HCT116 (cell line): ENCODE measurements at regions not wholly inside any gene's neighbourhood (a gene's known extent, or its start where the extent isn't known, plus 50 kb on each side); places are given as distances from the start of the nearest gene placed in this dataset.

Experiments
- ATAC-seq: fragments of 200-7000 bp; cut with Tn5 transposase; 2 replicates; pipeline ENCODE4 v1.9.1; 2020; ENCODE audit warnings: mild to moderate bottlenecking, moderate library complexity
- BruUV-seq: library from RNA; stranded (reverse); fragments of 400-500 nt; replicated peaks from 2 replicates; lab custom pipeline; 2021; lab: Mats Ljungman, UMichigan
- CTCF ChIA-PET: fragments of 300-600 bp; sonication (Branson Sonifier 250); formaldehyde crosslinking; loops from one replicate; lab custom pipeline; 2021; ENCODE audit warnings: antibody characterized with exemption; lab: Charles Lee
- POLR2A ChIA-PET: fragments of 300-600, 350-600 bp; sonication (Branson Sonifier 250); formaldehyde crosslinking; loops from one replicate; lab custom pipeline; 2021; ENCODE audit warnings: antibody characterized with exemption; lab: Charles Lee
- RAD21 ChIA-PET, 2 experiments: fragments of 300-600 bp; sonication (Branson Sonifier 250); formaldehyde crosslinking; loops; one replicate each; lab custom pipeline; 2023; ENCODE audit warnings: low total read pairs in 2 of 2; ENCODE audit not compliant: uncharacterized antibody in 2 of 2, unreplicated experiment in 2 of 2, low non-redundant PET in 1 of 2; lab: Charles Lee
- DNase-seq: peaks from one replicate; pipeline ENCODE4 v3.0.0-alpha.2; 2010; ENCODE audit warnings: low read depth, low spot score
- H2AFZ ChIP-seq: fragments of 200-600 bp; shearing (Covaris generic), sonication (generic); 2 replicates; pipeline ENCODE4 v1.6.1; 2017; ENCODE audit warnings: low read depth, mixed run types, mixed read lengths, antibody characterized with exemption, low read length; ENCODE audit not compliant: poor library complexity, severe bottlenecking
- H3K27ac ChIP-seq: 2 replicates; pipeline ENCODE4 v1.5.1; 2012; ENCODE audit warnings: low read depth, low read length
- H3K27me3 ChIP-seq: fragments of 200-600 bp; sonication (generic); 2 replicates; pipeline ENCODE4 v1.6.1; 2016; ENCODE audit warnings: mixed run types, low read length, mixed read lengths; ENCODE audit not compliant: insufficient read depth
- H3K36me3 ChIP-seq, 2 experiments: fragments of 200-500 bp in 1 of 2; fragments of 200-600 bp in 1 of 2; sonication (Bioruptor generic) in 1 of 2; sonication (generic) in 1 of 2; 2 replicates each; pipeline versions ENCODE4 v1.5.1 to v1.6.1; 2014 to 2016; ENCODE audit warnings: low read length in 2 of 2, inconsistent platforms in 1 of 2, mixed read lengths in 1 of 2, mixed run types in 1 of 2; ENCODE audit not compliant: insufficient read depth in 2 of 2, control insufficient read depth in 1 of 2
- H3K4me1 ChIP-seq, 2 experiments: fragments of 200-600 bp in 1 of 2; sonication (generic) in 1 of 2; 2 replicates each; pipeline versions ENCODE4 v1.5.1 to v1.6.1; 2012 to 2017; ENCODE audit warnings: low read length in 2 of 2, inconsistent platforms in 1 of 2, mild to moderate bottlenecking in 1 of 2, mixed read lengths in 1 of 2, mixed run types in 1 of 2, moderate library complexity in 1 of 2; ENCODE audit not compliant: insufficient read depth in 2 of 2, control insufficient read depth in 1 of 2
- H3K4me2 ChIP-seq: fragments of 200-600 bp; sonication (generic); 2 replicates; pipeline ENCODE4 v1.6.1; 2017; ENCODE audit warnings: mixed run types, low read length, mixed read lengths
- H3K4me3 ChIP-seq, 2 experiments: fragments of 200-600 bp in 1 of 2; sonication (generic) in 1 of 2; replicated peaks in 1 of 2; 2 replicates each; pipeline ENCODE4 v1.5.1; 2011 to 2016; ENCODE audit warnings: low read length in 2 of 2, control low read depth in 1 of 2, low read depth in 1 of 2, mild to moderate bottlenecking in 1 of 2, mixed read lengths in 1 of 2, mixed run types in 1 of 2
- H3K79me2 ChIP-seq: fragments of 200-600 bp; sonication (generic); 2 replicates; pipeline ENCODE4 v1.6.1; 2017; ENCODE audit warnings: mild to moderate bottlenecking, mixed run types, low read length, moderate library complexity, mixed read lengths; ENCODE audit not compliant: insufficient read depth
- H3K9ac ChIP-seq: fragments of 200-600 bp; sonication (generic); 2 replicates; pipeline ENCODE4 v1.6.1; 2016; ENCODE audit warnings: low read length, mixed read lengths
- H3K9me2 ChIP-seq: fragments of 200-600 bp; sonication (generic), shearing (Covaris generic); 2 replicates; pipeline ENCODE4 v1.6.1; 2017; ENCODE audit warnings: mixed run types, mild to moderate bottlenecking, moderate library complexity; ENCODE audit not compliant: insufficient read depth
- H3K9me3 ChIP-seq, 2 experiments: fragments of 200-500 bp in 1 of 2; fragments of 200-600 bp in 1 of 2; sonication (Bioruptor generic) in 1 of 2; sonication (generic) in 1 of 2; 2 replicates each; pipeline ENCODE4 v1.6.1; 2014 to 2017; ENCODE audit warnings: low read length in 2 of 2, mixed read lengths in 2 of 2, inconsistent platforms in 1 of 2, low read depth in 1 of 2, mild to moderate bottlenecking in 1 of 2, mixed run types in 1 of 2, moderate library complexity in 1 of 2; ENCODE audit not compliant: control insufficient read depth in 1 of 2, insufficient read depth in 1 of 2
- H4K20me1 ChIP-seq: fragments of 200-600 bp; sonication (generic), shearing (Covaris generic); 2 replicates; pipeline ENCODE4 v1.6.1; 2017; ENCODE audit warnings: mixed run types, mild to moderate bottlenecking, moderate library complexity; ENCODE audit not compliant: insufficient read depth
- CBX3 ChIP-seq: IDR thresholded peaks from 2 replicates; pipeline ENCODE4 v1.6.1; 2012; ENCODE audit warnings: low read depth
- CEBPB ChIP-seq: IDR thresholded peaks from 2 replicates; pipeline ENCODE4 v1.6.1; 2012; ENCODE audit warnings: low read depth
- CTCF ChIP-seq, 3 experiments: fragments of 200-600 bp in 1 of 3; sonication (generic) in 1 of 3; IDR thresholded peaks in 2 of 3; conservative IDR thresholded peaks in 1 of 3; 2 replicates each; pipeline ENCODE4 v1.5.1; 2012 to 2017; ENCODE audit warnings: low read depth in 2 of 3, low read length in 2 of 3, antibody characterized with exemption in 1 of 3, borderline replicate concordance in 1 of 3, control low read depth in 1 of 3, mild to moderate bottlenecking in 1 of 3, mixed read lengths in 1 of 3, mixed run types in 1 of 3, moderate library complexity in 1 of 3; ENCODE audit not compliant: insufficient read depth in 1 of 3
- ELF1 ChIP-seq: IDR thresholded peaks from 2 replicates; pipeline ENCODE4 v1.6.1; 2012; ENCODE audit warnings: low read depth, borderline replicate concordance
- EZH2phosphoT487 ChIP-seq: fragments of 200-600 bp; IDR thresholded peaks from 2 replicates; pipeline ENCODE4 v1.6.1; 2018; ENCODE audit warnings: antibody characterized with exemption, borderline replicate concordance
- FOSL1 ChIP-seq: IDR thresholded peaks from 2 replicates; pipeline ENCODE4 v1.6.1; 2012; ENCODE audit warnings: low read depth
- JUND ChIP-seq: IDR thresholded peaks from 2 replicates; pipeline ENCODE4 v1.6.1; 2012
- MAX ChIP-seq: IDR thresholded peaks from 2 replicates; pipeline ENCODE4 v1.6.1; 2012
- POLR2A ChIP-seq: IDR thresholded peaks from 2 replicates; pipeline ENCODE4 v1.7.0; 2011; ENCODE audit warnings: borderline replicate concordance; ENCODE audit not compliant: insufficient read depth, insufficient read length; ENCODE audit errors: extremely low read depth
- POLR2AphosphoS5 ChIP-seq: IDR thresholded peaks from 2 replicates; pipeline ENCODE4 v1.6.1; 2011; ENCODE audit warnings: mild to moderate bottlenecking, low read depth, low read length, moderate library complexity
- REST ChIP-seq: IDR thresholded peaks from 2 replicates; pipeline ENCODE4 v1.6.1; 2012; ENCODE audit warnings: low read depth
- SIN3A ChIP-seq: IDR thresholded peaks from 2 replicates; pipeline ENCODE4 v1.6.1; 2012; ENCODE audit warnings: low read depth
- SP1 ChIP-seq: IDR thresholded peaks from 2 replicates; pipeline ENCODE4 v1.6.1; 2012; ENCODE audit warnings: low read depth
- YY1 ChIP-seq: IDR thresholded peaks from 2 replicates; pipeline ENCODE4 v1.6.1; 2011; ENCODE audit warnings: low read length, low read depth, moderate library complexity, mild to moderate bottlenecking; ENCODE audit not compliant: insufficient replicate concordance; ENCODE audit errors: extremely low read depth
- ZBTB33 ChIP-seq: IDR thresholded peaks from 2 replicates; pipeline ENCODE4 v1.6.1; 2011; ENCODE audit warnings: mild to moderate bottlenecking, low read length, moderate library complexity; ENCODE audit not compliant: insufficient replicate concordance; ENCODE audit errors: extremely low read depth
- ZFX ChIP-seq: fragments of 450-650 bp; IDR thresholded peaks from 2 replicates; pipeline ENCODE4 v1.6.1; 2017
- intact Hi-C: fragments of 100-400 bp; cut with micrococcal nuclease; formaldehyde crosslinking; loops from 2 replicates; pipeline ENCODE4 v1.10.0; 2022

GRCh38 chr6:12235341-12235740 is 54.8 kb upstream of the EDN1 start (continued):
- TF ChIP-seq ZBTB33: no peak
- no peak for TF ChIP-seq YY1
- TF ChIP-seq MAX: no peak
- TF ChIP-seq CEBPB: no peak
- no peak for TF ChIP-seq ZFX
- no peak for TF ChIP-seq POLR2AphosphoS5
- no peak for TF ChIP-seq CTCF (IDR thresholded peaks at IDR 0.05 in 2 of 3, conservative IDR thresholded peaks at IDR 0.05 in 1 of 3; ENCODE audit: borderline replicate concordance in 1 of 3, insufficient read depth in 1 of 3, low read depth in 2 of 3, low read length in 2 of 3)
- no peak for TF ChIP-seq FOSL1
- TF ChIP-seq CBX3: no peak
- no peak for TF ChIP-seq SIN3A
- TF ChIP-seq POLR2A: no peak
- TF ChIP-seq SP1: no peak

- ChIA-PET POLR2A (no interaction called here), RAD21 (no interaction called here), CTCF (no interaction called here)
- no peak for DNase-seq
- H3K27me3 ChIP-seq: no peaks in the 10 kb centered on the region
- no peaks in the 10 kb centered on the region for H3K9me3 ChIP-seq
- no peak overlapping the region for H3K4me2 ChIP-seq
- intact Hi-C loops: loop anchor here (10.0 kb wide), 1 partner anchor 223 kb away; the partner anchor contains the start of gene HIVEP1
- no peaks in the 10 kb centered on the region for H3K9me2 ChIP-seq
- BruUV-seq: no TSS peak
- no peaks in the 10 kb centered on the region for H3K36me3 ChIP-seq
- H3K9ac ChIP-seq: no peak overlapping the region
- no peak overlapping the region for H2AFZ ChIP-seq
- H4K20me1 ChIP-seq: no peaks in the 10 kb centered on the region
- ATAC-seq: no peak
- no peaks in the 10 kb centered on the region for H3K4me1 ChIP-seq
- no peaks in the 10 kb centered on the region for H3K79me2 ChIP-seq
- no peak overlapping the region for H3K27ac ChIP-seq
- H3K4me3 ChIP-seq: no peak overlapping the region
- no peak for TF ChIP-seq CTCF (IDR thresholded peaks at IDR 0.05 in 2 of 3, conservative IDR thresholded peaks at IDR 0.05 in 1 of 3; ENCODE audit: borderline replicate concordance in 1 of 3, insufficient read depth in 1 of 3, low read depth in 2 of 3, low read length in 2 of 3)
- no peak for TF ChIP-seq SP1
- no peak for TF ChIP-seq REST
- no peak for TF ChIP-seq ELF1
- no peak for TF ChIP-seq SIN3A
- no peak for TF ChIP-seq JUND
- no peak for TF ChIP-seq EZH2phosphoT487
These were observed 51.9 kb upstream of the EDN1 start for GRCh38 chr6:12238219-12238618.
